WTC11 (cell line): ENCODE measurements at regions not wholly inside any gene's neighbourhood (a gene's known extent, or its start where the extent isn't known, plus 50 kb on each side); places are given as distances from the start of the nearest gene placed in this dataset.

ENCODE experiments used
- ATAC-seq: fragments of 200-7000 bp; cut with Tn5 transposase; 2 replicates; pipeline ENCODE4 v1.10.0; 2021; ENCODE audit warnings: mild to moderate bottlenecking, moderate library complexity
- CTCF ChIA-PET: fragments of 300-600 bp; sonication (Branson Sonifier 250); formaldehyde crosslinking; loops from one replicate; lab custom pipeline; 2021; ENCODE audit warnings: antibody characterized with exemption; lab: Charles Lee
- POLR2A ChIA-PET: fragments of 350-600 bp; sonication (Branson Sonifier 250); formaldehyde crosslinking; loops from one replicate; lab custom pipeline; 2021; ENCODE audit warnings: antibody characterized with exemption; lab: Charles Lee
- DNase-seq: peaks from one replicate; pipeline ENCODE4 v3.0.0; 2021; ENCODE audit warnings: low spot score
- H3K27ac Mint-ChIP-seq: 2 replicates; pipeline ENCODE4 v1.8.0; 2021; ENCODE audit warnings: mixed read lengths
- H3K27me3 Mint-ChIP-seq: 2 replicates; pipeline ENCODE4 v1.8.0; 2021; ENCODE audit warnings: low read depth, mild to moderate bottlenecking, moderate library complexity, mixed read lengths
- H3K36me3 Mint-ChIP-seq: 2 replicates; pipeline ENCODE4 v1.8.0; 2021; ENCODE audit warnings: mixed read lengths
- H3K4me1 Mint-ChIP-seq: 2 replicates; pipeline ENCODE4 v1.8.0; 2022; ENCODE audit warnings: mixed read lengths
- H3K4me3 Mint-ChIP-seq: 2 replicates; pipeline ENCODE4 v1.8.0; 2021; ENCODE audit warnings: mild to moderate bottlenecking, moderate library complexity, mixed read lengths
- H3K9me3 Mint-ChIP-seq: 2 replicates; pipeline ENCODE4 v1.8.0; 2021; ENCODE audit warnings: mixed read lengths
- CREM ChIP-seq: sonication (generic); formaldehyde crosslinking; IDR thresholded peaks from 2 replicates; pipeline ENCODE4 v1.8.1; 2022; ENCODE audit warnings: mild to moderate bottlenecking, missing genetic modification reagents, moderate library complexity
- E2F4 ChIP-seq: sonication (generic); formaldehyde crosslinking; IDR thresholded peaks from 2 replicates; pipeline ENCODE4 v1.8.1; 2022; ENCODE audit warnings: low read depth, mild to moderate bottlenecking, moderate library complexity, missing genetic modification reagents, borderline replicate concordance
- ELF4 ChIP-seq: sonication (generic); formaldehyde crosslinking; IDR thresholded peaks from 2 replicates; pipeline ENCODE4 v1.8.1; 2022; ENCODE audit warnings: low read depth, mild to moderate bottlenecking, moderate library complexity, missing genetic modification reagents
- FOXP1 ChIP-seq: sonication (generic); formaldehyde crosslinking; IDR thresholded peaks from 2 replicates; pipeline ENCODE4 v1.8.0; 2022; ENCODE audit warnings: missing genetic modification reagents, mild to moderate bottlenecking, moderate library complexity, borderline replicate concordance
- GABPB1 ChIP-seq: sonication (generic); formaldehyde crosslinking; IDR thresholded peaks from 2 replicates; pipeline ENCODE4 v1.8.1; 2023; ENCODE audit warnings: mild to moderate bottlenecking, missing genetic modification reagents
- GTF2I ChIP-seq: fragments of 250-450 bp; sonication (Bioruptor Pico); conservative IDR thresholded peaks from 2 replicates; pipeline ENCODE4 v1.4.0; 2021; ENCODE audit warnings: mild to moderate bottlenecking
- HMGXB4 ChIP-seq: sonication (generic); formaldehyde crosslinking; IDR thresholded peaks from 2 replicates; pipeline ENCODE4 v1.8.1; 2023; ENCODE audit warnings: mild to moderate bottlenecking, moderate library complexity, missing genetic modification reagents
- KAT7 ChIP-seq: sonication (generic); formaldehyde crosslinking; IDR thresholded peaks from 2 replicates; pipeline ENCODE4 v1.8.1; 2023; ENCODE audit warnings: missing genetic modification reagents, mild to moderate bottlenecking, borderline replicate concordance
- NR1H2 ChIP-seq: sonication (generic); formaldehyde crosslinking; IDR thresholded peaks from 2 replicates; pipeline ENCODE4 v1.9.0; 2021; ENCODE audit warnings: mild to moderate bottlenecking, moderate library complexity, missing genetic modification reagents
- RELA ChIP-seq: sonication (generic); formaldehyde crosslinking; IDR thresholded peaks from 2 replicates; pipeline ENCODE4 v1.8.1; 2022; ENCODE audit warnings: missing genetic modification reagents, mild to moderate bottlenecking, borderline replicate concordance
- RORB ChIP-seq: fragments of 250-450 bp; sonication (Bioruptor Pico); IDR thresholded peaks from 2 replicates; pipeline ENCODE4 v1.9.0; 2021; ENCODE audit warnings: mild to moderate bottlenecking
- USF1 ChIP-seq: sonication (generic); formaldehyde crosslinking; IDR thresholded peaks from 2 replicates; pipeline ENCODE4 v1.8.0; 2022; ENCODE audit warnings: mild to moderate bottlenecking, missing genetic modification reagents
- ZNF263 ChIP-seq: sonication (generic); formaldehyde crosslinking; IDR thresholded peaks from 2 replicates; pipeline ENCODE4 v1.8.1; 2022; ENCODE audit warnings: low read depth, mild to moderate bottlenecking, moderate library complexity, missing genetic modification reagents
- ZNF671 ChIP-seq: fragments of 250-450 bp; sonication (Bioruptor Pico); IDR thresholded peaks from 2 replicates; pipeline ENCODE4 v1.8.0; 2021; ENCODE audit warnings: mild to moderate bottlenecking
- TF ChIP-seq, protein P1 (sequence below): sonication (generic); formaldehyde crosslinking; IDR thresholded peaks from 2 replicates; pipeline ENCODE4 v1.8.0; 2022; ENCODE audit warnings: mild to moderate bottlenecking, missing genetic modification reagents
- TF ChIP-seq, protein P2 (sequence below): sonication (generic); formaldehyde crosslinking; IDR thresholded peaks from 2 replicates; pipeline ENCODE4 v1.8.1; 2023; ENCODE audit warnings: mild to moderate bottlenecking, missing genetic modification reagents, borderline replicate concordance
- TF ChIP-seq, protein P3 (sequence below): sonication (generic); formaldehyde crosslinking; IDR thresholded peaks from 2 replicates; pipeline ENCODE4 v1.8.1; 2023; ENCODE audit warnings: mild to moderate bottlenecking, missing genetic modification reagents
- TF ChIP-seq, protein P4 (sequence below): sonication (generic); formaldehyde crosslinking; IDR thresholded peaks from 2 replicates; pipeline ENCODE4 v1.8.1; 2022; ENCODE audit warnings: mild to moderate bottlenecking, moderate library complexity, missing genetic modification reagents
- TF ChIP-seq, protein P5 (sequence below): fragments of 250-450 bp; sonication (Bioruptor Pico); IDR thresholded peaks from 2 replicates; pipeline ENCODE4 v1.8.0; 2021; ENCODE audit warnings: mild to moderate bottlenecking

- no peak for ATAC-seq
Observed at GRCh38 chr13:50283017-50283416, 267.8 kb downstream of the KCNRG start.

GRCh38 chr13:50284540-50284939 is 269.3 kb downstream of the KCNRG start:
- H3K9me3 Mint-ChIP-seq, result peaks cover 14% of the 10 kb centered on the region
- H3K36me3 Mint-ChIP-seq, result no peaks in the 10 kb centered on the region
- peaks cover 61% of the 10 kb centered on the region for H3K4me1 Mint-ChIP-seq
- H3K4me3 Mint-ChIP-seq, result no peak overlapping the region
- ATAC-seq (no peak), DNase-seq (no peak)
- ChIA-PET POLR2A (no interaction called here), CTCF (no interaction called here)
- H3K27ac Mint-ChIP-seq, result no peak overlapping the region
- H3K27me3 Mint-ChIP-seq, result no peaks in the 10 kb centered on the region
- TF ChIP-seq E2F4, result no peak
- TF ChIP-seq ELF4 (CRISPR knock-in tag), result no peak
- no peak for TF ChIP-seq ZNF263 (CRISPR knock-in tag)
- no peak for TF ChIP-seq RORB (CRISPR knock-in tag)
- TF ChIP-seq, protein P1, sequence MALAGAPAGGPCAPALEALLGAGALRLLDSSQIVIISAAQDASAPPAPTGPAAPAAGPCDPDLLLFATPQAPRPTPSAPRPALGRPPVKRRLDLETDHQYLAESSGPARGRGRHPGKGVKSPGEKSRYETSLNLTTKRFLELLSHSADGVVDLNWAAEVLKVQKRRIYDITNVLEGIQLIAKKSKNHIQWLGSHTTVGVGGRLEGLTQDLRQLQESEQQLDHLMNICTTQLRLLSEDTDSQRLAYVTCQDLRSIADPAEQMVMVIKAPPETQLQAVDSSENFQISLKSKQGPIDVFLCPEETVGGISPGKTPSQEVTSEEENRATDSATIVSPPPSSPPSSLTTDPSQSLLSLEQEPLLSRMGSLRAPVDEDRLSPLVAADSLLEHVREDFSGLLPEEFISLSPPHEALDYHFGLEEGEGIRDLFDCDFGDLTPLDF (CRISPR knock-in tag), result no peak
- TF ChIP-seq CREM, result no peak
- TF ChIP-seq RELA (CRISPR knock-in tag), result no peak
- no peak for TF ChIP-seq KAT7 (CRISPR knock-in tag)
- TF ChIP-seq FOXP1 (CRISPR knock-in tag), result no peak
- no peak for TF ChIP-seq ZNF671
- no peak for TF ChIP-seq GTF2I (CRISPR knock-in tag)

More at GRCh38 chr13:50283017-50283416, 267.8 kb downstream of the KCNRG start:
- Mint-ChIP-seq H3K27ac (no peak overlapping the region), H3K4me3 (no peak overlapping the region), H3K36me3 (peaks cover 3% of the 10 kb centered on the region), H3K27me3 (no peaks in the 10 kb centered on the region), H3K4me1 (peaks cover 73% of the 10 kb centered on the region), H3K9me3 (peaks cover 3% of the 10 kb centered on the region; the same call in 1 of the 2 replicates)
- DNase-seq, result no peak
- TF ChIP-seq, protein P2, sequence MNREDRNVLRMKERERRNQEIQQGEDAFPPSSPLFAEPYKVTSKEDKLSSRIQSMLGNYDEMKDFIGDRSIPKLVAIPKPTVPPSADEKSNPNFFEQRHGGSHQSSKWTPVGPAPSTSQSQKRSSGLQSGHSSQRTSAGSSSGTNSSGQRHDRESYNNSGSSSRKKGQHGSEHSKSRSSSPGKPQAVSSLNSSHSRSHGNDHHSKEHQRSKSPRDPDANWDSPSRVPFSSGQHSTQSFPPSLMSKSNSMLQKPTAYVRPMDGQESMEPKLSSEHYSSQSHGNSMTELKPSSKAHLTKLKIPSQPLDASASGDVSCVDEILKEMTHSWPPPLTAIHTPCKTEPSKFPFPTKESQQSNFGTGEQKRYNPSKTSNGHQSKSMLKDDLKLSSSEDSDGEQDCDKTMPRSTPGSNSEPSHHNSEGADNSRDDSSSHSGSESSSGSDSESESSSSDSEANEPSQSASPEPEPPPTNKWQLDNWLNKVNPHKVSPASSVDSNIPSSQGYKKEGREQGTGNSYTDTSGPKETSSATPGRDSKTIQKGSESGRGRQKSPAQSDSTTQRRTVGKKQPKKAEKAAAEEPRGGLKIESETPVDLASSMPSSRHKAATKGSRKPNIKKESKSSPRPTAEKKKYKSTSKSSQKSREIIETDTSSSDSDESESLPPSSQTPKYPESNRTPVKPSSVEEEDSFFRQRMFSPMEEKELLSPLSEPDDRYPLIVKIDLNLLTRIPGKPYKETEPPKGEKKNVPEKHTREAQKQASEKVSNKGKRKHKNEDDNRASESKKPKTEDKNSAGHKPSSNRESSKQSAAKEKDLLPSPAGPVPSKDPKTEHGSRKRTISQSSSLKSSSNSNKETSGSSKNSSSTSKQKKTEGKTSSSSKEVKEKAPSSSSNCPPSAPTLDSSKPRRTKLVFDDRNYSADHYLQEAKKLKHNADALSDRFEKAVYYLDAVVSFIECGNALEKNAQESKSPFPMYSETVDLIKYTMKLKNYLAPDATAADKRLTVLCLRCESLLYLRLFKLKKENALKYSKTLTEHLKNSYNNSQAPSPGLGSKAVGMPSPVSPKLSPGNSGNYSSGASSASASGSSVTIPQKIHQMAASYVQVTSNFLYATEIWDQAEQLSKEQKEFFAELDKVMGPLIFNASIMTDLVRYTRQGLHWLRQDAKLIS, result no peak
- TF ChIP-seq HMGXB4 (CRISPR knock-in tag) (no peak), NR1H2 (no peak), USF1 (no peak), GABPB1 (CRISPR knock-in tag) (peak; percentile 40; the same call in 1 of the 2 replicates)
- TF ChIP-seq, protein P3, sequence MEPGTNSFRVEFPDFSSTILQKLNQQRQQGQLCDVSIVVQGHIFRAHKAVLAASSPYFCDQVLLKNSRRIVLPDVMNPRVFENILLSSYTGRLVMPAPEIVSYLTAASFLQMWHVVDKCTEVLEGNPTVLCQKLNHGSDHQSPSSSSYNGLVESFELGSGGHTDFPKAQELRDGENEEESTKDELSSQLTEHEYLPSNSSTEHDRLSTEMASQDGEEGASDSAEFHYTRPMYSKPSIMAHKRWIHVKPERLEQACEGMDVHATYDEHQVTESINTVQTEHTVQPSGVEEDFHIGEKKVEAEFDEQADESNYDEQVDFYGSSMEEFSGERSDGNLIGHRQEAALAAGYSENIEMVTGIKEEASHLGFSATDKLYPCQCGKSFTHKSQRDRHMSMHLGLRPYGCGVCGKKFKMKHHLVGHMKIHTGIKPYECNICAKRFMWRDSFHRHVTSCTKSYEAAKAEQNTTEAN (CRISPR knock-in tag), result no peak
- TF ChIP-seq, protein P4, sequence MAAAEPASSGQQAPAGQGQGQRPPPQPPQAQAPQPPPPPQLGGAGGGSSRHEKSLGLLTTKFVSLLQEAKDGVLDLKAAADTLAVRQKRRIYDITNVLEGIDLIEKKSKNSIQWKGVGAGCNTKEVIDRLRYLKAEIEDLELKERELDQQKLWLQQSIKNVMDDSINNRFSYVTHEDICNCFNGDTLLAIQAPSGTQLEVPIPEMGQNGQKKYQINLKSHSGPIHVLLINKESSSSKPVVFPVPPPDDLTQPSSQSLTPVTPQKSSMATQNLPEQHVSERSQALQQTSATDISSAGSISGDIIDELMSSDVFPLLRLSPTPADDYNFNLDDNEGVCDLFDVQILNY, result no peak
- TF ChIP-seq, protein P5, sequence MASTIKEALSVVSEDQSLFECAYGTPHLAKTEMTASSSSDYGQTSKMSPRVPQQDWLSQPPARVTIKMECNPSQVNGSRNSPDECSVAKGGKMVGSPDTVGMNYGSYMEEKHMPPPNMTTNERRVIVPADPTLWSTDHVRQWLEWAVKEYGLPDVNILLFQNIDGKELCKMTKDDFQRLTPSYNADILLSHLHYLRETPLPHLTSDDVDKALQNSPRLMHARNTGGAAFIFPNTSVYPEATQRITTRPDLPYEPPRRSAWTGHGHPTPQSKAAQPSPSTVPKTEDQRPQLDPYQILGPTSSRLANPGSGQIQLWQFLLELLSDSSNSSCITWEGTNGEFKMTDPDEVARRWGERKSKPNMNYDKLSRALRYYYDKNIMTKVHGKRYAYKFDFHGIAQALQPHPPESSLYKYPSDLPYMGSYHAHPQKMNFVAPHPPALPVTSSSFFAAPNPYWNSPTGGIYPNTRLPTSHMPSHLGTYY (CRISPR knock-in tag), result no peak
- ChIA-PET CTCF (no interaction called here), POLR2A (no interaction called here)
